ENCODE measurements at regions not wholly inside any gene's neighbourhood (a gene's known extent, or its start where the extent isn't known, plus 50 kb on each side); places are given as distances from the start of the nearest gene placed in this dataset.

GRCh38 chr12:131441060-131441396, 269.9 kb upstream of the SFSWAP start:
- DNase-seq, result no peak
- Histone ChIP-seq H3K9me3 (no peaks in the 10 kb centered on the region), H3K27me3 (no peaks in the 10 kb centered on the region), H3K4me3 (no peak overlapping the region), H3K4me1 (peaks cover 7% of the 10 kb centered on the region), H3K27ac (no peak overlapping the region), H3K36me3 (replicated peaks in 1 of 2; ENCODE audit: insufficient read depth in 1 of 2, low read depth in 2 of 2) (no peaks in the 10 kb centered on the region)
- TF ChIP-seq POLR2A (IDR thresholded peaks at IDR 0.05) (no peak), CTCF (IDR thresholded peaks at IDR 0.05) (no peak)
- ATAC-seq, result no peak
- intact Hi-C loops (cut with DNase I), result no loop called here
- 72 to 79% methylated on average over 6 of the region's 6 CpGs for WGBS, 2 donors

GRCh38 chr12:131441638-131442336, 269.1 kb upstream of the SFSWAP start:
- Histone ChIP-seq H3K36me3 (replicated peaks in 1 of 2; ENCODE audit: insufficient read depth in 1 of 2, low read depth in 2 of 2) (no peaks in the 10 kb centered on the region), H3K27me3 (no peaks in the 10 kb centered on the region), H3K4me1 (peaks cover 7% of the 10 kb centered on the region), H3K27ac (no peak overlapping the region), H3K9me3 (no peaks in the 10 kb centered on the region), H3K4me3 (no peak overlapping the region)
- WGBS, 2 donors, result 56 to 64% methylated on average over 9 of the region's 9 CpGs
- no peak for ATAC-seq
- DNase-seq, result no peak
- TF ChIP-seq POLR2A (IDR thresholded peaks at IDR 0.05) (no peak), CTCF (IDR thresholded peaks at IDR 0.05) (no peak)
- intact Hi-C loops (cut with DNase I), result no loop called here

- no peak for DNase-seq
- Histone ChIP-seq H3K27me3 (no peaks in the 10 kb centered on the region), H3K27ac (no peak overlapping the region), H3K4me1 (peaks cover 7% of the 10 kb centered on the region), H3K9me3 (no peaks in the 10 kb centered on the region), H3K36me3 (replicated peaks in 1 of 2; ENCODE audit: insufficient read depth in 1 of 2, low read depth in 2 of 2) (no peaks in the 10 kb centered on the region), H3K4me3 (no peak overlapping the region)
- ATAC-seq, result no peak
- TF ChIP-seq CTCF (IDR thresholded peaks at IDR 0.05) (no peak), POLR2A (IDR thresholded peaks at IDR 0.05) (no peak)
- intact Hi-C loops (cut with DNase I), result no loop called here
- 70 to 78% methylated on average over 12 to 14 of the region's 14 CpGs for WGBS, 2 donors
Measured at GRCh38 chr12:131442337-131442918, 268.5 kb upstream of the SFSWAP start.

- Histone ChIP-seq H3K27ac (no peak overlapping the region), H3K36me3 (replicated peaks in 1 of 2; ENCODE audit: insufficient read depth in 1 of 2, low read depth in 2 of 2) (no peaks in the 10 kb centered on the region), H3K4me1 (peaks cover 1% of the 10 kb centered on the region), H3K4me3 (no peak overlapping the region), H3K27me3 (no peaks in the 10 kb centered on the region), H3K9me3 (no peaks in the 10 kb centered on the region)
- TF ChIP-seq POLR2A (IDR thresholded peaks at IDR 0.05), result no peak
- TF ChIP-seq CTCF (IDR thresholded peaks at IDR 0.05), result no peak
- no peak for DNase-seq
- no peak for ATAC-seq
- 71 to 79% methylated on average over 17 to 34 of the region's 36 CpGs for WGBS, 2 donors
- intact Hi-C loops (cut with DNase I), result no loop called here
Measured at GRCh38 chr12:131443019-131444000, 267.6 kb upstream of the SFSWAP start.
